Right renal cortex interstitium (tissue), 3 donors: ENCODE measurements at regions not wholly inside any gene's neighbourhood (a gene's known extent, or its start where the extent isn't known, plus 50 kb on each side); places are given as distances from the start of the nearest gene placed in this dataset.

Experiments
- DNase-seq, 3 donors: peaks; one replicate each; pipeline ENCODE4 v3.0.0-alpha.2; 2013; ENCODE audit warnings: low read depth in 3 of 3, low spot score in 2 of 3

DNA sequence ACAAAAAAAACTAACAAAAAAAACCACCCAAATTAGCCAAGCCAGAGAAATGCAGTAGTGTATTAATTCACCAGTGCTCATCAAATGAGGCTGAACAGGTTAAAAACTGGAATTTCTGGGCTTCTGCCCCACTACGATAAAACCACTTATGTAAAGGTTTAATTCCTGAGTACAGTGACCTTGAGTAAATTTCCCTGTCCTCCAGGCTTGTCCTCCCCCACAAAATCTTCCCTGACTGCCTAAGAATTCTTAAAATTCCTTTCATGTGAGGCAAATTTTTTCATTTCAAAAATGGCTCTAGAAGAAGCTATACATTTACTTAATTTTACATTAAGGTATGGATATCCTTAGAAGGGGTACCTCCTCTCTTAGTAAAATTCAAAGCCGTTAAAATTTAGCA lies 80.1 kb upstream of the ID4 start:
- DNase-seq: no peak

DNA sequence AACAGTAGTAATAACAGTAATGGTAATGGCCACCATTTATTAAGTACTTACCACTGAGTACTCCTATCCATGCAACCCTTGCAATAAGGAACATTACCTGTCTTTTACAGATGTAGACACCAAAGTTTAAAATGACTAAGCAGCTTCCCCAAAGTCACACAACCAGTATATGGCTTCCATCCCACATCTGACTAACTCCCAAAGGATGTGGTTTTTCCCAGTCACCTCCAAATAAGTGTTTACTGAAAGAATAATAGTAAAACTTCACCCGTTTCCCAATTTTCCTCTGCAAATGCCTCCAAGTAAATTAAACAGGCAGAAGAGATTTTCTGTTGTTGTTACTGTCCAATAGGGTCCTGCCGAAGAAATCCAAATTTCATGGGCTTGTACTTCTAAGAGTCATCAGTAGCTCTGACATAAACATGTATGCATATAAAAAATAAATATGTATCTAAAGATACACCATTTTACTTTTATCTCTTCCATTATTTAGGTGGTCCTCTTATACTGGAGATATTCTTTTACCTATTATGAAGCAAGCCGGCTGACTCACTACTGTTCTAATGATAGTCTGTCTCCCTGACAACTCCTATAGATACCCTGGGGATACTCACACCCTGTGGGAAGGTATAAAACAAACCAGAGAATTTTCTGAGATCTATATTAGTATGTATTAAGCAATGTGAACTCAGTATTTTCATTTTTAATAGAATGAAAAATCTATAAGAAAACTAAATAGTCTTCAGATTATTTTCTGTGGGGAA lies 77.9 kb upstream of the ID4 start:
- no peak for DNase-seq

DNA sequence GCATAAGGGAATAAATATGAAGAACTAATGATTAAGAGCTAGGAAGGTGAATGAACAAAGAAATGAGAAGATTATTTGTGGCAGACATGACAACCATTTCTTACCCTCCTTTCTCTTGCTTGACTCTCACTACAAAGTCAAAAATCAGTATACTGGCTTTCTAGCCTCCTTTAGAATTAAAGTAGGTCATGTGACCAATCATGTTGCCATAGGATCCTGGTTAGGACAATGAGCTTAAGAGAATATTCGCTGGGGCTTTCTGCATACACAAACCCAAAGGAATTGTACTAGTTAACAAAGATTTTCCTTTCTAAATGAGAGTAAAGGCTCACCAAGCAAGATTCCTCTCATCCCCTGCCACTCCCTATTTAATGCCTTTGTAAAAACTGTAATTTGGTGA lies 76.0 kb upstream of the ID4 start:
- DNase-seq: no peak

DNA sequence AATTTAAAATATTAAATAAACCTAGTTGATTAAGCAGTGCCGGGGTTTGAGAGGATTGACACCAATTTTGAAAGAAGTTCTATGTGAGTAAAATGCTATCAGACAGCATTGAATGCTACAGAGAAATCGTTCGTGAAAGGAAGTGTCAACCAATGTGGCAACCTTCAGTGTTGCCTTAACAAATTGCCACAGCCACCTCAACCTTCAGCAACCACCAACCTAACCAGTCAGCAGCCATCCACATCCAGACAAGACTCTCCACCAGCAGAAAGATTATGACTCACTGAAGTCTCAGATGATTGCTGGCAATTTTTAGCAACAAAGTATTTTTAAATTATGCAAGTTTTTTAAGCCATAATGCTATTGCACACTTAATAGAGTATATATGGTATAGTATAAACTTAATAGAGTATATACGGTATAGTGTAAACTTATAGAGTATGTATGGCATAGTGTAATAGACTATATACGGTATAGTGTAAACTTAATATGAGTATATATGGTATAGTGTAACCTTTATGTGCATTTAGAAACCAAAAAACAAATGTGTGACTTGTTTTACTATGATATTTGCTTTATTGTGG lies 65.3 kb upstream of the ID4 start:
- no peak for DNase-seq

DNA sequence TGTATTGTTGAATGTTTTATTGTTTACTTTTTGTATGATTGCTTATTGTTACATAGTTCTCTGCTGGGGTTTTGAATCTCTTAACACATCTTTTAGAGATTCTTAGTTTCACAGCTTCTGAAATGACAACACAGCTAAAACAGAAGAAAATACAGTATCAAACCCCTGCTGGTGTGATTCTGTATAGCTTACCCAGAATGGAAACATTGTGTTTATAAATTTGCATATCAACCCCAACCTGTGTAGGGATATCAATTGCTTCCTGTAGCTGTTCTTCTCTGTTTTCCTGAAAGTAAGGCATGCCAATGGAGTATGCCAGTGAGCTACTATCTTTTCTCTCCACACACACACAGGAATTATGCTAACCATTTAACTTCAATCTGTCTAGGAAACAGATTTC lies 64.3 kb upstream of the ID4 start:
- no peak for DNase-seq

DNA sequence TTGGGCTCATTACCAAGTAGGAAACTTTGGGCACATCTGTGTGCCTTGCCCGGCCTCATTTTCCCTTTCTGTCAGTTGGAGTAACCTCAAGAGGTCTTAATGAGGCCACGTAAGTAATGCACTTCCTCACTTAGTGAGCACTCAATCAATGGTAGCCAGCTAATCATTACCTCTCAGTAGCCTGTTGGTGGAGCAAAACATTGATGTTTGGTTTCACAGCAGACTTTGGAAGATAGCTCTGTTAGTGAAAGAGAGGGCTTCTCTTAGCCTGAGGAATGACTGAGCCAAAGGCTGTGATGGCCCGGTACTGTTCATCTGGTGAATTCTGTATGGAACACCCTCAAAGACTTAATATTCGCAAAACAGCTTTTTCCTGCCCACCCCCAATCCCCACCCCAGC lies 55.9 kb upstream of the ID4 start:
- DNase-seq: no peak

DNA sequence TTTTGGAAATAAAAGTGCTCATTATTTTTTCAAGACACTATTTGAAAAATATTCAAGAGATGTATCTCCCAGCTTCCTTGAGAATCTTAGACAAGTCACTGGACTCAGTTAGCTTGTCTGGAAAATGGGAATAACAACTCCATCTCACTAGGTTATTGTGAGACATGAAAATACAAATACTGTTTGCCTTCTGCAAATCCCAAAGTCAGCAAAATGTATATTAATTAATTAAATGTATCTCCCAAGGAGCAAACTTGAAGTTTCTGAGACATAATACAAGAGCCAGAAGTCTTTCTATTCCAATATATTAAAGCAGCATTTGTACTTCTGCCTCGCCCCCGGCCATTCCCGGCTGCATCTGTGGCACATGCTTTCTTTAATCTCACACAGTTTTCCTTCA lies 54.6 kb upstream of the ID4 start:
- DNase-seq: no peak
